SK-N-SH (cell line): ENCODE measurements at regions not wholly inside any gene's neighbourhood (a gene's known extent, or its start where the extent isn't known, plus 50 kb on each side); places are given as distances from the start of the nearest gene placed in this dataset.

Experiments
- CTCF ChIA-PET: fragments of 300-600, 350-600 bp; formaldehyde crosslinking; extraction: SDS; loops from one replicate; lab custom pipeline; 2021; lab: Yijun Ruan, JAX
- POLR2A ChIA-PET: fragments of 350-600 bp; sonication (Branson Sonifier 250); formaldehyde crosslinking; extraction: SDS; loops from one replicate; lab custom pipeline; 2020; ENCODE audit warnings: antibody characterized with exemption, inconsistent platforms; lab: Yijun Ruan, JAX
- DNase-seq: peaks from one replicate; pipeline ENCODE4 v3.0.0; 2012
- H2AFZ ChIP-seq: fragments of 200-600 bp; sonication (generic); 2 replicates; pipeline ENCODE4 v1.8.1; 2016; ENCODE audit warnings: antibody characterized with exemption, mild to moderate bottlenecking, low read depth
- H3F3A ChIP-seq: fragments of 200-600 bp; sonication (generic); replicated peaks from 2 replicates; pipeline ENCODE3; 2016; ENCODE audit warnings: antibody characterized with exemption, mild to moderate bottlenecking; ENCODE audit not compliant: insufficient read depth
- H3K27ac ChIP-seq, 2 experiments: fragments of 200-500 bp in 1 of 2; fragments of 200-600 bp in 1 of 2; sonication (Bioruptor generic) in 1 of 2; sonication (generic), shearing (Covaris generic) in 1 of 2; 2 replicates each; pipeline versions ENCODE4 v1.5.1 to v1.6.1; 2014 to 2016; ENCODE audit warnings: low read depth in 2 of 2, inconsistent platforms in 1 of 2, low read length in 1 of 2, mild to moderate bottlenecking in 1 of 2, mixed read lengths in 1 of 2
- H3K27me3 ChIP-seq: fragments of 200-600 bp; sonication (generic), shearing (Covaris generic); 2 replicates; pipeline ENCODE4 v1.6.1; 2016; ENCODE audit warnings: mixed run types; ENCODE audit not compliant: insufficient read depth
- H3K36me3 ChIP-seq, 2 experiments: fragments of 200-500 bp in 1 of 2; fragments of 200-600 bp in 1 of 2; sonication (Bioruptor generic) in 1 of 2; sonication (generic) in 1 of 2; replicated peaks in 1 of 2; 2 replicates each; pipeline versions ENCODE3 to v1.5.1; 2014 to 2016; ENCODE audit warnings: low read length in 1 of 2, mild to moderate bottlenecking in 1 of 2; ENCODE audit not compliant: insufficient read depth in 2 of 2, control insufficient read depth in 1 of 2
- H3K4me1 ChIP-seq, 2 experiments: fragments of 200-500 bp in 1 of 2; fragments of 200-600 bp in 1 of 2; sonication (Bioruptor generic) in 1 of 2; sonication (generic), shearing (Covaris generic) in 1 of 2; 2 replicates each; pipeline versions ENCODE4 v1.5.1 to v1.6.1; 2014 to 2016; ENCODE audit warnings: low read depth in 1 of 2, low read length in 1 of 2, mixed run types in 1 of 2; ENCODE audit not compliant: insufficient read depth in 2 of 2, control insufficient read depth in 1 of 2
- H3K4me2 ChIP-seq: fragments of 200-600 bp; sonication (generic), shearing (Covaris generic); 2 replicates; pipeline ENCODE4 v1.6.1; 2017; ENCODE audit warnings: mixed run types
- H3K4me3 ChIP-seq, 2 experiments: fragments of 200-500 bp in 1 of 2; fragments of 200-600 bp in 1 of 2; sonication (Bioruptor generic) in 1 of 2; sonication (generic), shearing (Covaris generic) in 1 of 2; 2 replicates each; pipeline versions ENCODE4 v1.5.1 to v1.8.1; 2014 to 2016; ENCODE audit warnings: low read depth in 2 of 2, inconsistent platforms in 1 of 2, low read length in 1 of 2, mild to moderate bottlenecking in 1 of 2, mixed read lengths in 1 of 2, moderate library complexity in 1 of 2
- H3K79me2 ChIP-seq: fragments of 200-600 bp; sonication (generic); 2 replicates; pipeline ENCODE4 v1.8.1; 2017; ENCODE audit warnings: mild to moderate bottlenecking; ENCODE audit not compliant: insufficient read depth
- H3K9ac ChIP-seq: fragments of 200-600 bp; sonication (generic); 2 replicates; pipeline ENCODE4 v1.6.1; 2017; ENCODE audit warnings: mixed run types
- H3K9me2 ChIP-seq: fragments of 200-600 bp; sonication (generic); 2 replicates; pipeline ENCODE4 v1.6.1; 2017; ENCODE audit warnings: mixed run types
- H3K9me3 ChIP-seq: fragments of 200-600 bp; sonication (generic); 2 replicates; pipeline ENCODE4 v1.6.1; 2017; ENCODE audit warnings: mixed run types, mild to moderate bottlenecking, moderate library complexity
- H4K20me1 ChIP-seq: fragments of 200-600 bp; sonication (generic); 2 replicates; pipeline ENCODE4 v1.6.1; 2017; ENCODE audit warnings: mild to moderate bottlenecking, mixed run types; ENCODE audit not compliant: insufficient read depth
- CHD2 ChIP-seq: fragments of 150-350 bp; IDR thresholded peaks from 2 replicates; pipeline ENCODE4 v1.6.1; 2018; ENCODE audit warnings: low read length; ENCODE audit not compliant: partially characterized antibody
- CTCF ChIP-seq: fragments of 200-600 bp; sonication (generic); IDR thresholded peaks from 2 replicates; pipeline ENCODE4 v1.6.1; 2017; ENCODE audit warnings: antibody characterized with exemption, mild to moderate bottlenecking, moderate library complexity
- EP300 ChIP-seq, 2 experiments: IDR thresholded peaks; 2 replicates each; pipeline versions ENCODE4 v1.4.0 to v1.6.1; 2012; ENCODE audit warnings: borderline replicate concordance in 1 of 2, low read depth in 1 of 2, low read length in 1 of 2
- FOXJ3 ChIP-seq: sonication (generic); formaldehyde crosslinking; IDR thresholded peaks from 2 replicates; pipeline ENCODE4 v1.5.1; 2020; ENCODE audit warnings: mild to moderate bottlenecking, missing genetic modification reagents
- GABPA ChIP-seq: IDR thresholded peaks from 2 replicates; pipeline ENCODE4 v1.4.0; 2012; ENCODE audit warnings: low read depth, mild to moderate bottlenecking
- MXI1 ChIP-seq: IDR thresholded peaks from 2 replicates; pipeline ENCODE4 v1.6.1; 2012; ENCODE audit warnings: mild to moderate bottlenecking, low read depth, low read length, improper control_type of control experiment
- NRF1 ChIP-seq: IDR thresholded peaks from 2 replicates; pipeline ENCODE4 v1.6.1; 2012; ENCODE audit warnings: low read depth, mild to moderate bottlenecking, low read length
- POLR2AphosphoS5 ChIP-seq: IDR thresholded peaks from 2 replicates; pipeline ENCODE4 v1.6.1; 2012; ENCODE audit warnings: low read depth, low read length
- RAD21 ChIP-seq: IDR thresholded peaks from 2 replicates; pipeline ENCODE4 v1.6.1; 2012; ENCODE audit warnings: mild to moderate bottlenecking, low read length
- RCOR1 ChIP-seq: fragments of 150-350 bp; IDR thresholded peaks from 2 replicates; pipeline ENCODE4 v1.6.1; 2017; ENCODE audit warnings: antibody characterized with exemption, low read length
- TAF1 ChIP-seq: IDR thresholded peaks from 2 replicates; pipeline ENCODE4 v1.6.1; 2012; ENCODE audit warnings: low read depth, mild to moderate bottlenecking, low read length, moderate library complexity, borderline replicate concordance
- TEAD4 ChIP-seq: IDR thresholded peaks from 2 replicates; pipeline ENCODE4 v1.4.0; 2012; ENCODE audit warnings: mild to moderate bottlenecking, borderline replicate concordance; ENCODE audit not compliant: insufficient read depth
- USF1 ChIP-seq: IDR thresholded peaks from 2 replicates; pipeline ENCODE4 v1.4.0; 2012; ENCODE audit warnings: low read depth, borderline replicate concordance
- USF2 ChIP-seq: fragments of 150-350 bp; IDR thresholded peaks from 2 replicates; pipeline ENCODE4 v1.6.1; 2017; ENCODE audit warnings: antibody characterized with exemption, low read length, low read depth, borderline replicate concordance
- WGBS: methylation state at CpG from one replicate; pipeline ENCODE4 v1.1.6; 2017; ENCODE audit warnings: low lambda C conversion rate; 5-methylcytosine and 5-hydroxymethylcytosine counted together
- TF ChIP-seq, protein P1 (sequence below): IDR thresholded peaks from 2 replicates; pipeline ENCODE4 v1.4.0; 2012; ENCODE audit warnings: low read depth
- TF ChIP-seq, protein P2 (sequence below): IDR thresholded peaks from 2 replicates; pipeline ENCODE4 v1.6.1; 2012; ENCODE audit warnings: mild to moderate bottlenecking, low read depth, low read length, moderate library complexity

DNA sequence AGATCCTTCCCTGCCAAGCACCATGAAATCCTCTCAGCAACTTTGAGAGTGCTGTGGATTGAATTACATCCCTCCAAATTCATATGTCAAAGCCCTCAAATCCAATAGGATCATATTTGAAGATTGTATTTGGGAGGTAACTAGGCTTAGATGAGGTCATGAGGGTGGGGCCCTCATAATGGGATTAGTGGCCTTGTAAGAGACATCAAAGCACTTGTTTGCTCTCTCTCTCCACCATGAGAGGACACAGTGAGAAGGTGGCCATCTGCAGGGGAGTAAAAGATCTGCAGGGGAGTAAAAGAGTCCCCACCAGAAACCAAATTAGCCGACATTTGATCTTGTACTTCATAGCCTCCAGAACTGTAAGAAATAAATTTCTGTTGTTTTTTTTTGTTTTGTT is 298.2 kb downstream of the SAMD5 start:
- DNase-seq = no peak
- no peaks in the 10 kb centered on the region for H3K79me2 ChIP-seq
- whole genome bisulfite sequencing = 59% methylated on average over 1 of the region's 1 CpG
- no peaks in the 10 kb centered on the region for H3K4me1 ChIP-seq
- no peaks in the 10 kb centered on the region for H3K9me3 ChIP-seq
- H3K4me3 ChIP-seq = no peak overlapping the region
- no peaks in the 10 kb centered on the region for H3K36me3 ChIP-seq
- no peak overlapping the region for H3K27ac ChIP-seq
- ChIA-PET CTCF (no interaction called here), POLR2A (no interaction called here)
- H3F3A ChIP-seq = no peaks in the 10 kb centered on the region
- no peaks in the 10 kb centered on the region for H3K9me2 ChIP-seq
- H3K9ac ChIP-seq = no peak overlapping the region
- no peaks in the 10 kb centered on the region for H3K27me3 ChIP-seq
- H2AFZ ChIP-seq = no peak overlapping the region
- H4K20me1 ChIP-seq = no peaks in the 10 kb centered on the region
- TF ChIP-seq RCOR1 = no peak
- TF ChIP-seq GABPA = no peak
- no peak for TF ChIP-seq POLR2AphosphoS5
- TF ChIP-seq, protein P1, sequence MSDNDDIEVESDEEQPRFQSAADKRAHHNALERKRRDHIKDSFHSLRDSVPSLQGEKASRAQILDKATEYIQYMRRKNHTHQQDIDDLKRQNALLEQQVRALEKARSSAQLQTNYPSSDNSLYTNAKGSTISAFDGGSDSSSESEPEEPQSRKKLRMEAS = no peak
- no peak for TF ChIP-seq RAD21
- TF ChIP-seq MXI1 = no peak
- no peak for TF ChIP-seq EP300 (IDR thresholded peaks at IDR 0.05; ENCODE audit: borderline replicate concordance in 1 of 2, low read depth in 1 of 2, low read length in 1 of 2)
- TF ChIP-seq FOXJ3 = no peak
- no peak for TF ChIP-seq TAF1
- TF ChIP-seq USF2 = no peak
- TF ChIP-seq CTCF = no peak
- no peak for TF ChIP-seq CHD2
- TF ChIP-seq TEAD4 = no peak
- no peak for TF ChIP-seq USF1
- TF ChIP-seq, protein P2, sequence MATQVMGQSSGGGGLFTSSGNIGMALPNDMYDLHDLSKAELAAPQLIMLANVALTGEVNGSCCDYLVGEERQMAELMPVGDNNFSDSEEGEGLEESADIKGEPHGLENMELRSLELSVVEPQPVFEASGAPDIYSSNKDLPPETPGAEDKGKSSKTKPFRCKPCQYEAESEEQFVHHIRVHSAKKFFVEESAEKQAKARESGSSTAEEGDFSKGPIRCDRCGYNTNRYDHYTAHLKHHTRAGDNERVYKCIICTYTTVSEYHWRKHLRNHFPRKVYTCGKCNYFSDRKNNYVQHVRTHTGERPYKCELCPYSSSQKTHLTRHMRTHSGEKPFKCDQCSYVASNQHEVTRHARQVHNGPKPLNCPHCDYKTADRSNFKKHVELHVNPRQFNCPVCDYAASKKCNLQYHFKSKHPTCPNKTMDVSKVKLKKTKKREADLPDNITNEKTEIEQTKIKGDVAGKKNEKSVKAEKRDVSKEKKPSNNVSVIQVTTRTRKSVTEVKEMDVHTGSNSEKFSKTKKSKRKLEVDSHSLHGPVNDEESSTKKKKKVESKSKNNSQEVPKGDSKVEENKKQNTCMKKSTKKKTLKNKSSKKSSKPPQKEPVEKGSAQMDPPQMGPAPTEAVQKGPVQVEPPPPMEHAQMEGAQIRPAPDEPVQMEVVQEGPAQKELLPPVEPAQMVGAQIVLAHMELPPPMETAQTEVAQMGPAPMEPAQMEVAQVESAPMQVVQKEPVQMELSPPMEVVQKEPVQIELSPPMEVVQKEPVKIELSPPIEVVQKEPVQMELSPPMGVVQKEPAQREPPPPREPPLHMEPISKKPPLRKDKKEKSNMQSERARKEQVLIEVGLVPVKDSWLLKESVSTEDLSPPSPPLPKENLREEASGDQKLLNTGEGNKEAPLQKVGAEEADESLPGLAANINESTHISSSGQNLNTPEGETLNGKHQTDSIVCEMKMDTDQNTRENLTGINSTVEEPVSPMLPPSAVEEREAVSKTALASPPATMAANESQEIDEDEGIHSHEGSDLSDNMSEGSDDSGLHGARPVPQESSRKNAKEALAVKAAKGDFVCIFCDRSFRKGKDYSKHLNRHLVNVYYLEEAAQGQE = no peak
- TF ChIP-seq NRF1 = no peak
- H3K4me2 ChIP-seq = no peak overlapping the region
